ENCODE measurements at regions not wholly inside any gene's neighbourhood (a gene's known extent, or its start where the extent isn't known, plus 50 kb on each side); places are given as distances from the start of the nearest gene placed in this dataset.

DNA sequence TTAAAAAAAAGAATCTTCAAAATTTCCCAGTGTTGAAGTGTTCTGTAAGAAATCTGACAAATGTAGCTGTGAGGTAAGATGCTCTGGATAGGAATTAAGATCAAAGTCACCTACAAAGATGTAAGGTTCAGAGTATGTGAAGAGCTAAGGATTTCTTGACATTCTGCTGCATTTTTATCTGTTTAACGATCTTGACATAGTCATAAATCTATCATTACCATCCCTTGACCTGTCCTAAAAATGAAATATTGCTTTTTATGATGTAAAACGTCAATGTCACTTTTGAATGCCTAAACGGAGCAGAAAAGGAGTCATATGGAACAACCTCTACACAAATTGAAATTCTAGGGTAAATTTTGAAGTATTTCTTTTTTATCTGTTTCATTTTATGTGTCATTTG lies 939.3 kb downstream of the CDH18 start:
- TF ChIP-seq CTCF (optimal IDR thresholded peaks at IDR 0.05 in 1 of 3, IDR thresholded peaks at IDR 0.05 in 1 of 3, conservative IDR thresholded peaks at IDR 0.05 in 1 of 3; ENCODE audit: extremely low read depth in 1 of 3, insufficient read depth in 2 of 3, low read length in 3 of 3): no peak
- no peak for TF ChIP-seq EZH2 (IDR thresholded peaks at IDR 0.05; ENCODE audit: low read length)
